ENCODE measurements at regions not wholly inside any gene's neighbourhood (a gene's known extent, or its start where the extent isn't known, plus 50 kb on each side); places are given as distances from the start of the nearest gene placed in this dataset.

- no peak for DNase-seq
Observed at GRCh38 chr2:11103984-11104793, 51.1 kb upstream of the SLC66A3 start.

GRCh38 chr2:11104794-11105660 is 50.2 kb upstream of the SLC66A3 start:
- no peak for DNase-seq

Measured in MV-4-11 (cell line).